ENCODE measurements at regions not wholly inside any gene's neighbourhood (a gene's known extent, or its start where the extent isn't known, plus 50 kb on each side); places are given as distances from the start of the nearest gene placed in this dataset.

GRCh38 chr3:161852744-161853143 is 356.1 kb downstream of the OTOL1 start (continued):
- TF ChIP-seq PRDM15 (CRISPR knock-in tag; IDR thresholded peaks at IDR 0.05): no peak
- no peak for TF ChIP-seq OVOL2 (CRISPR knock-in tag; IDR thresholded peaks at IDR 0.05; ENCODE audit: borderline replicate concordance)

- H3K36me3 Mint-ChIP-seq: peaks cover 3% of the 10 kb centered on the region
- H3K27ac Mint-ChIP-seq: no peak overlapping the region
- no peak overlapping the region for H3K4me3 Mint-ChIP-seq
- no peaks in the 10 kb centered on the region for H3K27me3 Mint-ChIP-seq (ENCODE audit: low read depth)
- peaks cover 13% of the 10 kb centered on the region for H3K4me1 Mint-ChIP-seq
- peak; percentile 72 for ATAC-seq
- TF ChIP-seq CTCF (IDR thresholded peaks at IDR 0.05): peak; percentile 40; the same call in 1 of the 2 replicates
- no peak for TF ChIP-seq GTF2I (CRISPR knock-in tag; conservative IDR thresholded peaks at IDR 0.05)
- ChIA-PET CTCF (interaction anchor here (0.6 to 1.4 kb wide), 7 partner anchors 9 to 1636 kb away, joined by 3 to 5 read pairs (median 3); no protein-coding TSS in a partner anchor), POLR2A (no interaction called here)
- DNase-seq (ENCODE audit: low spot score): peak; percentile 65
- H3K9me3 Mint-ChIP-seq: peaks cover 20% of the 10 kb centered on the region
Measured at GRCh38 chr3:161854232-161854771, 357.7 kb downstream of the OTOL1 start.

GRCh38 chr3:161859057-161859456 is 362.4 kb downstream of the OTOL1 start:
- ChIA-PET CTCF (no interaction called here), POLR2A (no interaction called here)
- DNase-seq (ENCODE audit: low spot score): no peak
- no peak for ATAC-seq
- no peak for TF ChIP-seq ZNF416 (CRISPR knock-in tag; IDR thresholded peaks at IDR 0.05)
- no peak for TF ChIP-seq TP53 (CRISPR knock-in tag; IDR thresholded peaks at IDR 0.05)
- TF ChIP-seq ZBTB21 (CRISPR knock-in tag; IDR thresholded peaks at IDR 0.05; ENCODE audit: borderline replicate concordance): no peak
- TF ChIP-seq ATF3 (CRISPR knock-in tag; conservative IDR thresholded peaks at IDR 0.05): no peak
- no peak for TF ChIP-seq RORB (CRISPR knock-in tag; IDR thresholded peaks at IDR 0.05)
- no peak for TF ChIP-seq FOXP1 (CRISPR knock-in tag; IDR thresholded peaks at IDR 0.05; ENCODE audit: borderline replicate concordance)
- TF ChIP-seq FOXP4 (CRISPR knock-in tag; IDR thresholded peaks at IDR 0.05): no peak
- Mint-ChIP-seq H3K27me3 (ENCODE audit: low read depth) (no peaks in the 10 kb centered on the region), H3K4me1 (peaks cover 19% of the 10 kb centered on the region), H3K36me3 (no peaks in the 10 kb centered on the region), H3K4me3 (no peak overlapping the region), H3K9me3 (peaks cover 12% of the 10 kb centered on the region), H3K27ac (no peak overlapping the region)

GRCh38 chr3:161859865-161860450 is 363.4 kb downstream of the OTOL1 start:
- H3K27ac Mint-ChIP-seq: peak overlapping the region; percentile 67; the same call in 1 of the 2 replicates
- TF ChIP-seq JAZF1 (CRISPR knock-in tag; IDR thresholded peaks at IDR 0.05) (no peak), ERG (CRISPR knock-in tag; IDR thresholded peaks at IDR 0.05) (no peak), KAT7 (CRISPR knock-in tag; IDR thresholded peaks at IDR 0.05; ENCODE audit: borderline replicate concordance) (no peak), IRF2 (CRISPR knock-in tag; IDR thresholded peaks at IDR 0.05; ENCODE audit: borderline replicate concordance, low read depth) (no peak), EMX1 (CRISPR knock-in tag; IDR thresholded peaks at IDR 0.05) (no peak), PRRX2 (CRISPR knock-in tag; IDR thresholded peaks at IDR 0.05) (no peak), IRF1 (CRISPR knock-in tag; IDR thresholded peaks at IDR 0.05) (no peak), ZNF232 (CRISPR knock-in tag; IDR thresholded peaks at IDR 0.05) (no peak), CBFB (CRISPR knock-in tag; IDR thresholded peaks at IDR 0.05; ENCODE audit: low read depth) (no peak), NFE2L1 (CRISPR knock-in tag; IDR thresholded peaks at IDR 0.05) (no peak), GTF2I (CRISPR knock-in tag; conservative IDR thresholded peaks at IDR 0.05) (no peak), ZBTB21 (CRISPR knock-in tag; IDR thresholded peaks at IDR 0.05; ENCODE audit: borderline replicate concordance) (no peak)
- ATAC-seq: peak; percentile 68
- no peaks in the 10 kb centered on the region for H3K27me3 Mint-ChIP-seq (ENCODE audit: low read depth)
- ChIA-PET POLR2A (no interaction called here), CTCF (no interaction called here)
- peaks cover 12% of the 10 kb centered on the region for H3K9me3 Mint-ChIP-seq
- DNase-seq (ENCODE audit: low spot score): no peak
- H3K4me1 Mint-ChIP-seq: peaks cover 19% of the 10 kb centered on the region
- H3K36me3 Mint-ChIP-seq: no peaks in the 10 kb centered on the region
- no peak overlapping the region for H3K4me3 Mint-ChIP-seq

All from WTC11 (cell line).